ENCODE measurements at regions not wholly inside any gene's neighbourhood (a gene's known extent, or its start where the extent isn't known, plus 50 kb on each side); places are given as distances from the start of the nearest gene placed in this dataset.

DNA sequence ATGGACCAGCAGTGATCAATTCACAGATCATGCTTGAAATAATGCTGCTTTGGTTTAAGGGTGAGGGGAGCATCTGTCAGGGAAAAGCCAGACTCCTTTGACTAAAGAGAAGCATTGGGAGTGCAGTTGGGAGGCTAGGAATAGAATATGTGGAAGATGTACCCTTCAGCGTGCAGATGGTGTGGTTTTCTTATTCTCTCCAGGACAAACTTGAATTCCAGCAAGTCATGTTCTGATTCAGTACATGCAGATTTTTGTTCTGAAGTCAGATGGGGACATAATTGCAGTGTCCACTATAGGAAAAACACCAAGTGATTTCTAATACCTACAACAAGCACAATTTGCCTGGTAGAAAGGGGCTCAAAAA is 99.0 kb upstream of the LIMCH1 start:
- TF ChIP-seq, protein P1, sequence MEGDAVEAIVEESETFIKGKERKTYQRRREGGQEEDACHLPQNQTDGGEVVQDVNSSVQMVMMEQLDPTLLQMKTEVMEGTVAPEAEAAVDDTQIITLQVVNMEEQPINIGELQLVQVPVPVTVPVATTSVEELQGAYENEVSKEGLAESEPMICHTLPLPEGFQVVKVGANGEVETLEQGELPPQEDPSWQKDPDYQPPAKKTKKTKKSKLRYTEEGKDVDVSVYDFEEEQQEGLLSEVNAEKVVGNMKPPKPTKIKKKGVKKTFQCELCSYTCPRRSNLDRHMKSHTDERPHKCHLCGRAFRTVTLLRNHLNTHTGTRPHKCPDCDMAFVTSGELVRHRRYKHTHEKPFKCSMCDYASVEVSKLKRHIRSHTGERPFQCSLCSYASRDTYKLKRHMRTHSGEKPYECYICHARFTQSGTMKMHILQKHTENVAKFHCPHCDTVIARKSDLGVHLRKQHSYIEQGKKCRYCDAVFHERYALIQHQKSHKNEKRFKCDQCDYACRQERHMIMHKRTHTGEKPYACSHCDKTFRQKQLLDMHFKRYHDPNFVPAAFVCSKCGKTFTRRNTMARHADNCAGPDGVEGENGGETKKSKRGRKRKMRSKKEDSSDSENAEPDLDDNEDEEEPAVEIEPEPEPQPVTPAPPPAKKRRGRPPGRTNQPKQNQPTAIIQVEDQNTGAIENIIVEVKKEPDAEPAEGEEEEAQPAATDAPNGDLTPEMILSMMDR (IDR thresholded peaks at IDR 0.05): no peak
- no peak for TF ChIP-seq POLR2A (IDR thresholded peaks at IDR 0.05)
